MM.1S (cell line): ENCODE measurements at regions not wholly inside any gene's neighbourhood (a gene's known extent, or its start where the extent isn't known, plus 50 kb on each side); places are given as distances from the start of the nearest gene placed in this dataset.

Experiments used
- EZH2phosphoT487 ChIP-seq: fragments of 300-600 bp; sonication (generic); IDR thresholded peaks from 2 replicates; pipeline ENCODE4 v1.6.1; 2018; ENCODE audit warnings: antibody characterized with exemption, low read length
- TF ChIP-seq, protein P1 (sequence below): fragments of 300-600 bp; sonication (generic); IDR thresholded peaks from 2 replicates; pipeline ENCODE4 v1.5.1; 2016; ENCODE audit warnings: antibody characterized with exemption, low read length, mixed read lengths

DNA sequence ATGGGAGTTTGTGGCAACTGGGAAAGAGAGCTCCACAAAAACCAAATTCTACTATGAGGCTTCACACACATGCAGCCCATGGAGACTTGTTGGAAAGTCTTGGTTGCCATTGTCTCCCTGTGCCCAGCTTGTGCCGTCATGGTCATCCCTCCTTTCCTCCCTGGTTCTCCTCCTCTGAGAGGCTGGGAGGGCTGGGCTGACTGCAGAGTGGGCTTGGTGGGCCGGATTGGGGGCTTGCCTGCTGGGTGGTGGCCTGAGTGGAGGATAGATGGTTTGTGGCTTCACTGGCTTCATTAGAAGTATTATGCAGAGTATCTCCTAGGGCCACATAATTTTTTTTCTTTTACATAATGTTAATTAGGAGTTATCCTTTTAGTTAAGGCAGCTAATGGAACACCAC, 52.3 kb upstream of the IRX2 start:
- TF ChIP-seq, protein P1, sequence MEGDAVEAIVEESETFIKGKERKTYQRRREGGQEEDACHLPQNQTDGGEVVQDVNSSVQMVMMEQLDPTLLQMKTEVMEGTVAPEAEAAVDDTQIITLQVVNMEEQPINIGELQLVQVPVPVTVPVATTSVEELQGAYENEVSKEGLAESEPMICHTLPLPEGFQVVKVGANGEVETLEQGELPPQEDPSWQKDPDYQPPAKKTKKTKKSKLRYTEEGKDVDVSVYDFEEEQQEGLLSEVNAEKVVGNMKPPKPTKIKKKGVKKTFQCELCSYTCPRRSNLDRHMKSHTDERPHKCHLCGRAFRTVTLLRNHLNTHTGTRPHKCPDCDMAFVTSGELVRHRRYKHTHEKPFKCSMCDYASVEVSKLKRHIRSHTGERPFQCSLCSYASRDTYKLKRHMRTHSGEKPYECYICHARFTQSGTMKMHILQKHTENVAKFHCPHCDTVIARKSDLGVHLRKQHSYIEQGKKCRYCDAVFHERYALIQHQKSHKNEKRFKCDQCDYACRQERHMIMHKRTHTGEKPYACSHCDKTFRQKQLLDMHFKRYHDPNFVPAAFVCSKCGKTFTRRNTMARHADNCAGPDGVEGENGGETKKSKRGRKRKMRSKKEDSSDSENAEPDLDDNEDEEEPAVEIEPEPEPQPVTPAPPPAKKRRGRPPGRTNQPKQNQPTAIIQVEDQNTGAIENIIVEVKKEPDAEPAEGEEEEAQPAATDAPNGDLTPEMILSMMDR, result no peak
- TF ChIP-seq EZH2phosphoT487, result no peak
